ENCODE measurements at regions not wholly inside any gene's neighbourhood (a gene's known extent, or its start where the extent isn't known, plus 50 kb on each side); places are given as distances from the start of the nearest gene placed in this dataset.

DNA sequence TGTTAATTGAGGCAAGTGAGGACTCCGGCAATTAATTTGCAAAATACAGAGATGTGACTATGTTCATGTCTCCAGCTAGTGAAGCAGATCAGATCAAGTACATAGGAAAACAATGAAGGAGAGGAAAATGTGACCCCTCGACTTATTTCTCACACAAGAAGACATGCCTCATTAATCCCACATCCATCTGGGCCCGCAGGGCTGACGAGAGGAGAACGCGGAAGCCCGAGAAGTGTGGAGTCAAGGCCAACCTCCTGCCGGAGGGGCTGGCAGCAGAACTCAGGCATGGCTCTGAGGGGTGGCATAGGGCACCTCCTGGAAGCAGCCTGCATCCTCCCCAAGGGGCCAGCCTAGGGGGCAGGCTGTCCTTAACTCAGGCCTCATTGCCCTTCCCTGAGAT, 54.4 kb downstream of the ZNF503 start:
- no peak for DNase-seq

DNA sequence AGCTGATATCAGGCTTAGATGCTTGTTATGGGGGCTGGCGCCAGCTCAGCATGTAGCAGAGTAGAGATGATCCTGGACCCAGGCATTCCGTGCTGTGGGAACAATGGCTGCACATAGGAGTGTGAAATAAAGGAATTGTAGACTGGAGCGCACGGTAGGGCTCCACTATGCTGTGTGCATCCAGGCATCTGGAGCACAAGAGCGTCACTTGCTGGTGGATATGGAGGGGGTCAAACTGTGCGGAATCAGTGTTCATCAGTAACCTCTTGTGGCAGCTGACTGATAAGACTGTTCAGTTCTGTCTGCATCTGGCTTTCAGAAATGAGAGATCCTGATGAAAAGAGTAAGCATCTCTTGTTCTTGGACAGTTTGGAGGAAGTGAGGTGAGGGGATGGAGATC, 55.8 kb downstream of the ZNF503 start:
- no peak for DNase-seq

DNA sequence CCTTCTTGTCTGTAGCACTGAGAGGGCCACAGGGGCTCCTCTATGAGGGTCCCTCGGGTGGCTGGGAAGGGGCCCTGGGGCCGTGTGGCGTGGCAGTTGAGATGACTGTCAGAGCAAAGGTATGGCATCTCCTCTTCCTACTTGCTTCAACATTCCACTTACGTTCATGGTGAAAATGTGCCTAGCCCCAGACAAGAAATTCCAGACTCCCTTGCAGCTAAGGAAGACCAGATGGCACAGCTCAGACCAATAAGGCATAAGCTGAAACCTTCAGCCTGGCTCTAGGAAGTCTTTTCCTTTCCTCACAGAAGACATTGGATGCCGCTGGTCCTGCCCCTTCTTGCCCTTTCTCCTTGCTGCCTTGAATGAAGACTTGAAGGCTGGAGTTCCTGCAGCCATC, 57.4 kb downstream of the ZNF503 start:
- no peak for DNase-seq

DNA sequence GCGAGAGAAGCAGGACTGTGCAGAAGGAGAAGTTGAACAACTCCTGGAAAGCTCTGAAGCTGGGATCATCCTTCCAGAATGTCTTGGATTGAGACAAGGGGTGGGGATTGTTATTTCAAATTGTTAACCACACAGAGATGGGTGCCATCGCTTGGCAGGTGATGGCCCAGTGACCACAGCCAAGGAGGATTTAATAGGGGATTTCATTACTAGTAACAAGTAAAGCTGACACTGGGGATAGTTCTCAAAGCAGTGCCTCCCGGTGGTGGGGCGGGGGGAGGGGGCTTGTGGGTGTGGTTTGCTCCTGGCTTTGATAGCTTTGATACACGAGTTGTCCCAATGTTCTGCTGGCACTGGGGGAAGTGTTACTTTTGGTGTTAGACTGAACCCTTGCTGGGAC, 59.2 kb downstream of the ZNF503 start:
- DNase-seq = no peak

DNA sequence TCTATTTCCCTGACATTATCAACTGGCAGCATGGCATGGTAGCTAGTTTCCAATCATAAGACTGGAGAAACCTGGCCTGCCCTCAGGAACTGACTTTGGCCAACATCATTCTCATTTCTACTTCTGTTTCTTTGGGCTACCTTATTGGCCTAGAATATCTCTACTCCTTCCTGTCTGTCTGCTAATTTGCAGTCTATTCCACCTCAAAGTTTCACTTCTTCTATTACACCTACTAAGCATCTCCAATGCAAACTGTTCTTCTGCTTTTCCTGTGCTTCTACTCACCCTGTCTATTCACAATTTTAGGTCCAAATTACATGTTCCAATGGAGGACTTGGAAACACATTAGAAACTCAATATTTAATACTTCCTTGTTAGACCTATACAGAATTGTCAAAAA, 65.6 kb downstream of the ZNF503 start:
- DNase-seq = no peak

DNA sequence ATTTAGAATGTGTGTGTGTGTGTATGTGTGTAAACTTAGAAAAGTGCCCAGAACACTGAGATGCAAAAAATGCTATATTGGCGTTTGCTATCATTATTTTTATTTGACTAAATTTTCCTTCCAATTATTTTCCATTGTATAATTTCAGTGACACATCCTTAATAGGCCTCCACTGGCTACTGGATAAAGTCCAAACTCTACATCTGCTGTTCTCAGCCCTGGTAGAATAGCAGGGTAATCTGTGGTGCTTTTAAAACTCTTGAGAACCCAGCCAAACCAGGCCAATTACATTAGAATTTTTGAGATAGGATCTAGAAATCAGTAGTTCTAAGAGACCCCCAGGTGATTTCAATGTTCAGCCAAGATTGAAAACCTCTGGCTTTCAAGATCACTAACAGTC, 66.4 kb downstream of the ZNF503 start:
- no peak for DNase-seq

DNA sequence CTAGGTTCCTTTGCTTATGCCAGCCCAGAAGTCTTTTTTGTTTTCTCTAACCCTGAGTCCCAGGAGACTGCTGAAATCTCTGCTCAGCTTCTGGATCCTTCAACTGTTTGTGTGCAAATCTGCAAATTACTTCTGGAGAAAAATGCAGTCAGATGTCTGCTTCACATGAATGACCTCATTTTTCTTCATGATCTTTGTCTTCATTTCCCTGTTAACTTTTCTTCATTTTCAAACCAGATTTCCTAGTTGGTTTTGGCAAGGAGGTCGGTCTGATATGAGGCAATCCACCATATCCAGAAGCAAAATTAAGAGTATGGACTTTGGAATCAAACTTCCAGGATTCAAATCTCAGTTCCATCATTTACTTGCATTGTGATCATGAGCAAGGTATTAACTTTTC, 66.8 kb downstream of the ZNF503 start:
- DNase-seq = no peak

DNA sequence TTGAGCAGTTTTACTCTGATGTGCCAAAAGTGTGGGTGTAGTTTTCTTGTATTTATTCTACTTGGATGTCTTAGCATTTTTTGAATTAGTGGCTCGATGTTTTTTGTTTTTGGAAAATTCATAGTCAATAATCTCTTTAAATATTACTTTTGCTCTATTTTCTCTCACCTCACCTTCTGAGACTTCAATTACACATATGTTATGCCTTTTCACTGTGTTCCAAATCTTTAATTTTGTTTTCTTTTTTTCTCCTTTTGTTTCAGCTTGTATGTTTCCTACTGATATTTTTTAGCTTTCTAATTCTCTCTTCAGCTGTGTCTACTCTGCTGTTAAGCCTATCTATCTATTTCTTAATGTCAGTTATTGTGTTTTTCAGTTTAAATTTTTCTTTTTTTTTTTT, 69.5 kb downstream of the ZNF503 start:
- DNase-seq = no peak

DNA sequence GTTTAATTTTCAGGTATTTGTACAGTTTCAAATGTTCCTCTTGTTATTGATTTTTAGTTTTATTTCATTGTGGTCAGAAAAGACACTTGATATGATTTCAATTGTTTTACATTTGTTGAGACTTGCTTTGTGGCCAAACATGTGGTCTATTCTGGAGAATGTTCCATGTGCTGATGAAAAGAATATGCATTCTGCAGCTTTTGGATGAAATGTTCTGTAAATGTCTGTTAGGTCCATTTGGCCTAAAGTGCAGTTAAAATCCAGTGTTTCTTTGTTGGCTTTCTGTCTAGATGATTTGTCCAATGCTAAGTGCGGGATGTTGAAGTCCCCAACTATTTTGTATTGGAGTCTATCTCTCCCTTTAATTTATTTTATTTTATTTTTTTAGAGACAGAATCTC, 70.5 kb downstream of the ZNF503 start:
- DNase-seq = no peak

DNA sequence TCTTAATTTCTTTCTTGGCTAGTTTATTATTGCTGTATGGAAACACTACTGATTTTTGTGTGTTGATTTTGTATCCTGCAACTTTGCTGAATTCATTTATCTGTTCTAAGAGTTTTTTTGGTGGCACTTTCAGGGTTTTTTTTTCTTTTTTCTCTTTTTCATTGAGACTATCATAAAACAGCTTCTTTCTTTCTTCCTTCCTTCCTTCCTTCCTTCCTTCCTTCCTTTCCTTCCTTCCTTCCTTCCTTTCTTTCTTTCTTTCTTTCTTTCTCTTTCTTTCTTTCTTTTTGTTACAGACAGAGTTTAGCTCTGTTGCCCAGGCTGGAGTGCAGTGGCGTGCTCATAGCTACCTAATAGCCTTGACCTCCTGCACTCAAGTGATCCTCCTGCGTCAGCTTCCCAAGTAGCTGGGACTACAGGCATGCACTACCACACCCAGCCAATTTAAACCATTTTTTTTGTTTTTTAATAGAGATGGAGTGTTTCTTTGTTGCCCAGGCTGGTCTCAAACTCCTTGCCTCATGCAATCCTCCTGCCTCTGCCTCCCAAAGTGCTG, 72.3 kb downstream of the ZNF503 start:
- DNase-seq = no peak

DNA sequence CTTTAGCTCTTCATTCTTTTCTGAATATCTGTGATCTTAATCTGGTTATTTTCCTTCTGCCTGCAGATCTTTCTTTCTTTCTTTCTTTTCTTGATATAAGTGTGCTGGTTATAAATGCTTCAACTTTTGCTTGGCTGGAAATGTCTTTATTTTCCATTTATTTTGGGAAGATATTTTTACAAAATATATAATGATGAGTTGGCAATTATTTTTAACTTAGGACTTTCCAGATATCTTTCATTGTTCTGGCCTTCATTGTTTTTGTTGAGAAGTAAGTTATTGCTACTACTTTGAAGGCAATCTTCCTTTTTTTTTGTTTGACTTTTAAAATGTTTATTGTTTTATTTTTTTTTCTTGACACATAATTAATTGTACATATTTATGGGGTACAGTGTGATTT, 75.3 kb downstream of the ZNF503 start:
- DNase-seq = no peak

DNA sequence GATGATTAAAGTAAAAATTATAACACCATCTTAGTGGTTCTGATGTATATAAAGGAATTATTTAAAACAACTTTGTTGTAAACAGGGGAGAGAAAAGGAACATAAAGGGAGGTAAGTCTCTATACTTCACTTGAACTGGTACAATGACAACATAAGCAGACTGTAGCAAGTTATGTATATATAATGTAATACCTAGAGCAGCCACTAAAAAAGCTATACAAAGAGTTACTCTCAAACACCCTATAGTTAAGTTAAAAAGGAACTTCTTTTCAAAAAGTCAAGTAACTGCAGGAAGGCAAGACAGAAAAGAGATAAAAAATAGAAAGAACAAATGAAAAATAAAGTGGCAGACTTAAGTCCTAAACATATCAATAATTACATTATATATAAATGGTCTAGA, 82.3 kb downstream of the ZNF503 start:
- no peak for DNase-seq

DNA sequence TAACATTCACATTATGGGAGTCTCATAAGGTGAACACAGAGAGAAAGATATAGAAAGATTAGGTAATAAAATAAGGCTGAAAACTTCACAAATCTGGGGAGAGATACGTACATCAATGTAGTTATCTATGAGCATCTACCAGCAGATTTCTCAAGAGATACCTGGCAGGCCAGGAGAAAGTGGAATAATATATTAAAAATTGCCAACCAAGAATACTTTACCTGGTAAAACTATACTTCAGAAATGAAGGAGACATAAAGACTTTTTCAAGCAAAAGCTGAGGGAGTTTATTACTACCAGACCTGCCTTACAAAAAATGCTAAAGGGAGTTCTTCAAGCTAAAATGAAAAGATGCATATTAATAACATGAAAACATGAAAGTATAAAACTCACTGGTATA, 78.8 kb upstream of the COMTD1 start:
- DNase-seq = no peak

DNA sequence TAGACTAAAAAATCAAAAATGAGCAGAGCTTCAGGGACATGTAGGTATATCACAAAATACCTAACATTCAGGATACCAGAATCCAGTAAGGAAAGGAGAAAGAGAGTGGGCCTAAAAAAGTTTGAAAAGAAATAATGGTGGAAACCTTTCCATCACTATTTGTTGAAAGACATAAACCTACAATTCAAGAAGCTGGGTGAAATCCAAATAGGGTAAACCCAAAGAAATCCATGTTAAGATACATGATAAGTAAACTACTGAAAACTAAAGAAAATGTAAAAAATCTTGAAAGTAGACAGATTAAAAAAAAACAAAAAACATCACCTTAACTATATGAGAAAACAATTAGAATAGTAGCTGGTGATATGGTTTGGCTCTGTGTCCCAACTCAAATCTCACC, 76.7 kb upstream of the COMTD1 start:
- DNase-seq = no peak

DNA sequence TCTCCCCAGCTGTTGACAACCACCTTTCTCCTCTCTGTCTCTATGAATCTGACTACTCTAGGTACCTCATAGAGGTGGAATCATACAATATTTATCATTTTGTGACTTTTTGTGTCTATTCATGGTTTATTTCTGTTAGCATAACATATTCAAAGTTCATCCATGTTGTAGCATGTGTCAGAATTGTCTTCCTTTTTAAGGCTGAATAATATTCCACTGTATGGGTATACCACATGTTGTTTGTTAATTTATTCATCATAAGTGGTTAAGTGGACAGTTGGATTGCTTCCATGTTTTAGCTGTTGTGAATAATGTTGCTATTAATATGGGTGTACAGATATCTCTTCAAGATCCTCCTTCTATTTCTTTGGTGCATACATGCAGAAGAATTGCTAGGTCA, 69.9 kb upstream of the COMTD1 start:
- DNase-seq = no peak

DNA sequence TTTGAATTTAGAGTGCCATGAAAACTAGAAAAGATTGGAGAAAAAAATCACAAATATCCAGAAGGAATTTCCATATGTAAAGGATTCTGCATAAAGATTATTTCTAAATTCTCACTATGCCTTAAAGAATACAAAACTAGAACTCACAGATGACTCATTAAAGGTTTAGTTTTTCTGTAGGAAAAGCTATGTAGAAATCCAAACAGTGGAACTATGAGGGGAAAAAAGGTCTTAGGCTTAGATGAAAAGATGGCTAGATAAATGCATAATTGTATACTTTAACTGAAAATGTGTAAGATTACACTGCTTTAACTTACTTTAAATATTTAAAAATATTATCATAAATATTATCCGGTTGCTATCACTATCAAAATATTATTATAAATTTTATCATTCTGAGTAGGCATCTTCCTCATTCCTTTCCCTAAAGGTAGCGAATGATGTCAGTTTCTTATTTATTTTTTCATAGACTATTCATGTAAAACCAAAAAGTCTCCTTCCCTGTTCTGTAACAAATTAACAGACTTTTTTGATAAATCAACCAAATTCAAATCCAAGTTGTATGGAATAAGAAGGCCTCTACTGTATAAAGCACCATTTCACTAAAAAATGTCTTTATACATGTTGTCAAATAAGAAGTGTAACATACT, 69.1 kb upstream of the COMTD1 start:
- no peak for DNase-seq

DNA sequence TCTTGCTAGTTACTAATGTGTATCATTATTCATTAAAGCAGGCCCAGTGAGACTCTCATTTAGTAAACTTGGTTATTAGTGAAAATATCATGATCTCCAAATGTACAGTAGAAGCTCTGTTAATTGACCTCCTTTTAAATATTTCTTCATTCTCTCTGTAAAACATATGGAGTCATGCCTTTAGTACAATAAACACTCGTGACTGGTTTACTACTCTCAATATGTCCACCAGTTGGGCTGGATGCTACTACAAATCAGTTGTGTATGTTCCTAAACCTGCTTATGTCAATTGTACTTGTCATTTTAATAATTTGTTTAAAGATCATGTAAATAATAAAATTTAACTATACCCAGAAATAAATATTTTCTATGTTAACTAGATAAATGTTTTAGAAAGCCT, 68.6 kb upstream of the COMTD1 start:
- DNase-seq = no peak

DNA sequence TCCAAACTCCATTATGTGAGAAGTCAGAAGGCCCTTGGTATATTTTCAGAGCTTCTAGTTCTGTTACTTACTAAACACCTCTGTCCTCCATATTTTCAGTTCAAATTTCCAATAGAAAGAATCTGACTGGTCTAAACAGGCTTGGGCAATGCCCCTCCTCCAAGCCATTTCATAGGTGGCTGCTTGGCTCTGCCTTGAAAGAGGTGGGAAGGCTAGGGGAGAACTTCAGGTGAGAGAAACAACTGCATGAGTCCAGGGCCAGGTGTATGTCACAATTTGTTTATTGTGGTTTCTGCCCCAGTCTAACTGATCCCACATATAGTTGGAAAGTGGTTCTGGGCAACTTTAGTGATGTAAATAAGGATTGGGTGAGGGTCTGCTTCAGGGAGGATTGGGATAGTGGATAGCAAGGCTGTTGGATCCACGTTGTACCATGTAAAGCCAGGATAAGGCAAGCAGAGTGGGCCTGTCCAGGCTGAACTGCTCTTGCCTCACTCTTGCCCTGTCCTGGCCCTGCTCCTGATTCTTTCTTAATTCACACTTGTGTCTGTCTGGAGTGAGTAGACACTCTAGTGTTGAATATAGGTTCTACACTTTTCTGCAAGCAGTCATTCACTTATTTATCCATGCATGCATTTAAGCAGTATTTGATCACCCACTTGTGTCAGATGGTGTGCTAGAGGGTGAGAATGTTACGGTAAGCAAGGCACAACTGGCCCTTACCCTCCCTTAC, 67.5 kb upstream of the COMTD1 start:
- DNase-seq = no peak

DNA sequence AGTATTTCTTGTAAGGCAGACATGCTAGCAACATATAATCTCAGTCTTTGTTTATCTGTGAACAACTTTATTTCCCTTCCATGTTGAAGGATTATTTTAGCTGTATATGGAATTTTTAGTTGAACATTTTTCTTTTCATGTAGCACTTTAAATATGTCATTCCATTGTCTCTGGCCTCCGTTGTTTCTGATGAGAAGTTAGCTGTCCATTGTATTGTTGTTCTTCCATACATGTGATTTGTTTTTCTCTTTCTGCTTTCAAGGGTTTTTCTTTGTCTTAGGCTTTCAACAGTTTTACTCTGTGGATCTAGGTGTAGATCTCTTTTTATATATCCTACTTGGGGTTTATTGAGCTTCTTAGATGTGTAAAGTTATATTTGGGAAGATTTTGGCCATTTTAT, 66.3 kb upstream of the COMTD1 start:
- DNase-seq = no peak

DNA sequence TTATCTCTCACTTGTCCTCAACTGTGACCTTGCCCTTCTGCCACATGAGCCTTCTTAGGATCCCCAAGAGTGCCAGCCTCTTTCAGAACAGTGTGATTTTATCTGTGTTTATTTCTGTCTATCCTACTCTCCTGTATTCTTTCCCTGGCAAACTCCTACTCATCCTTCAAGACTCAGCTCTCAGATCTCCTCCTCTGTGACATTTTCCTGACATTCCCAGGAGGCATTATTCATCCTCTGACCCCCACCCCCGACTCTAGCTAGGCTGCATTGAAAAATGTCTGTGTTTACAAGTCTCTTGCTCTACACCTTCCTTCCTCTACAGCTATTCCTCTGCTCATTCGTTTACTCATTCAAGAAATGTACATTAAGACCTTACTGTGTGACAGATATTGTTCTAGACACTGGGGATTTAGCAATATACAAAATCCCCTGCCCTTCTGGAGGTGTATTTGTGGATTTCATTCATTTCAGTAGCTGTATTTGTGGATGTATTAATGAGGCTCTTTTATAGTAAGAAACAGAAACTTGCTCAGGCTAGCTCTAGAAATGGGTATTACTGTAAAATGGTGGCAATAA, 61.4 kb upstream of the COMTD1 start:
- no peak for DNase-seq

DNA sequence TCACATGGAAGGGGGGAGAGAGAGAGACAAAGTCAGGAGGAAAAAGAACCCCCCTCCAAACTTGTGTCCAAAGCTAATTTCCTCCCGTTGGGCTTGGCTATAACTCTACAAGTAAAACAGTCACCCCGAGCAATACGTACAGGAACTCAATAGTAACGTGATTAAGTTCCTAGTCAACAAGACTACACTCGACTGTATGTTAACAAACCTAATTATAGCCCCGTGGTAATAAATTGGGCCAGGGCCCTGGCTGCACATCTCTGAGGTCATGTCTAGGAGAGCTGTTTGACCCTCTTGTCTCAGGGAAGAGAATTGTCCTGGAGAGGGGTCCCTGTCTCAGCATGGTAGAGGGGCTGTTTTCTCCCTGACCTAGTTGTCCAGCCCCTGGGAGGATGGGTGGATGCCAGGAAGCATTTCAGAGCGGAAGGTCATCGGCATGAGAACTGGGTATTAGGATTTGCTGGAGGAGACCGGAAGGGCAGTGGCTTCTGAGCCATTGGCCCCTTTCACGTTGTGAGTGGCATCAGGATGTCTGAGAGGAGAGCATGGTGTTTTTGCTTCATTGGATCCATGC, 60.2 kb upstream of the COMTD1 start:
- DNase-seq = no peak

DNA sequence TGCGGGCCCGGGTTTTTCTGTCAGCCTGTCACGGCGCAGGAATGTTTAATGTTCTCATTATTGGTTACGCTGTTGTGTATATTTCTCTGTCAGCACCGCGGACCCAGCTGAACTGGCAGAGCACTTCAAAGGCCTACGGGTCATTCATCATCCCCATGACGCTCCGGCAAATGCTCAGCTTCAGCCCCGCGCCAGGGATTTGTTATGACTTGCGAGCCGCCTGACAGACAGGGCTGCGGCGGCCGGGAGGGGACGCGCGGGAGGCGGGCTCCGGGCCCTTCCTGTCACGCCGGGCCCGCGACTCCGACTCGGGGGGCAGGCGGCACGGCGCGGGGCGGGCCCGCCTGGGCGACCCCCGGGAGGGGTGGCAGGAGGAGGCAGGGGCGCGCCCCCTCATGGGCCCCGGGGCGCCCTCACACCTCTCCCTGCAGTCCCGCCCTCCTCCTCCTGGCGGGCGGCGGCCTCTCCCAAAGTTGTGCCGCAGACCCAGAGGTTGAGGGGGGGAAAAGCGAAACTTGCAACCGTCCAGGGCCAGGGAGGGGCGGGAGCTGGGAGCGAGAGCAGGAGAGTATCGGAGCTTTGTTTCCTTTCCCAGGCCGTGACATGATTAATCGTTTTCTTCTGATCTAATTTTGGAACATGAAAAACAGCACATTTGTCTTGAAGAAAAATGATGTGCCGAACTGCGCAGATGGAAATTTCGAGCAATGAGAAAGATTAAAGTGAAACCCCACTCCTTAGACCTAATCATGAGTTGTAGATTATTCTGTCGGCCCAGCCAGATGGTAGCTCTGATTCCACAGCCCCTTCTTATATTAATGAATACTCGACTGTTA, 59.3 kb upstream of the COMTD1 start:
- peak in 1 of 2 experiments; percentile 2 for DNase-seq

DNA sequence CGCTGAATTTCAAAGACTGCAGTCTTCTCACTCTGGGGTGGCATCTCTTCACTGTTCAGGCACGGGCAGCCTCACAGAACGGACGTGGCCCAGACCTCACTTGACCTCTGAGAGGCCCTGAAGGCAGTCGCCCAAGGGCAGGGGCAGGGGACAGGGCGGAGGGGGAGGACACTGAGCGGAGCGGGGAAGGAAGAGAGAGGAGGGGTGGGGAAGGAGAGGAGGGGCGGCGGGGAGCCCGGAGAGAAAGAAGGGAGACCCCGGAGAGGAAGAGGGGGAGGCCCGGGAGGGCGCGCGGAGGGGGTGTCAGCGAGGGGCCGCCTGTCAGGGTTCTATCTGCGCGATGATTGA, 58.7 kb upstream of the COMTD1 start:
- DNase-seq = no peak
